CD4-positive, alpha-beta T cell treated with Interleukin-1 beta for 1 hour (primary cell): ENCODE measurements at regions not wholly inside any gene's neighbourhood (a gene's known extent, or its start where the extent isn't known, plus 50 kb on each side); places are given as distances from the start of the nearest gene placed in this dataset.

Experiments
- DNase-seq, 2 donors: peaks; one replicate each; pipeline ENCODE4 v3.0.0-alpha.2; 2020 to 2022

DNA sequence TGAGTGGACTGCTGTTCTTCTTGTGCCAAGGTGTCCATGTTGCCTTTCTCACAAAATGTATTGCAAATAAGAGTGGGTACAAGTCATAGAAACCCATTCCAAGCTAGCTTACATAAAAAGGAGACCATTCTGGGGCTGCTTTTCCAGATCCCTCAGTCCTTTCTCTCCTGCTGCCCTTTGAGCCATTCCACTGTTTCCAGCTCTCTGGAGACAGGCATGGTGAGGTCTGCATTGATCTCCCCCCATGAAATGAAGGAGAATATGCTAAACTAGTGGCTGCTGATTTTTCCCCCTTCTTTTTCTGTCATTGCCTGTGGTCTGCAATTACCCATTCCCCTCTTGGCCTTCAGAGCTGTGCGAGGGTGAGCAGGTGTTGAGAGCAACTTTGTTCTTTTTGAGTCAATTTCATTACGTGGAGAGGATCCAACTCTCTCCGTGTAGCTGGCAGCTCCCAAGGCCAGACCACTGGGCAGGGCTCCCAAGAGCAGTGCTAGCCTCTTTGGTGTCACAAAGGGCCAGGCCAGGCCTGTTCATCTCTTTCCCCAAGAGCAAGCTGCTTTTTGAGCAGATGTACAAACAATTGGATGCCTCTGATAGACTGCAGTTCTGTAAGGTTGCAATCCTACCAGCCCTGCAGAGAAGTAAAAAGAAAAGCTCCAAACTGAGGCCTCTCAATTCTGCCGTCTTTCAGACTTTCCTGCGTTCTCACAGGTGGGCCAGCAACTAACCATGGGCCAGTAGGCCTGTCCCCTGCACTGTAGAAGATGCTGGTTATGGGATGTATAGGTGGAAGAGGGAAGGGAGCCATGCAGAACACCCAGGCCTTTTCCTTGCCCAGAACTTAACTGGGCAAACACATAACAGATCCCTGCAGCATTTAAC lies 96.1 kb upstream of the ARMC2 start:
- DNase-seq: no peak

DNA sequence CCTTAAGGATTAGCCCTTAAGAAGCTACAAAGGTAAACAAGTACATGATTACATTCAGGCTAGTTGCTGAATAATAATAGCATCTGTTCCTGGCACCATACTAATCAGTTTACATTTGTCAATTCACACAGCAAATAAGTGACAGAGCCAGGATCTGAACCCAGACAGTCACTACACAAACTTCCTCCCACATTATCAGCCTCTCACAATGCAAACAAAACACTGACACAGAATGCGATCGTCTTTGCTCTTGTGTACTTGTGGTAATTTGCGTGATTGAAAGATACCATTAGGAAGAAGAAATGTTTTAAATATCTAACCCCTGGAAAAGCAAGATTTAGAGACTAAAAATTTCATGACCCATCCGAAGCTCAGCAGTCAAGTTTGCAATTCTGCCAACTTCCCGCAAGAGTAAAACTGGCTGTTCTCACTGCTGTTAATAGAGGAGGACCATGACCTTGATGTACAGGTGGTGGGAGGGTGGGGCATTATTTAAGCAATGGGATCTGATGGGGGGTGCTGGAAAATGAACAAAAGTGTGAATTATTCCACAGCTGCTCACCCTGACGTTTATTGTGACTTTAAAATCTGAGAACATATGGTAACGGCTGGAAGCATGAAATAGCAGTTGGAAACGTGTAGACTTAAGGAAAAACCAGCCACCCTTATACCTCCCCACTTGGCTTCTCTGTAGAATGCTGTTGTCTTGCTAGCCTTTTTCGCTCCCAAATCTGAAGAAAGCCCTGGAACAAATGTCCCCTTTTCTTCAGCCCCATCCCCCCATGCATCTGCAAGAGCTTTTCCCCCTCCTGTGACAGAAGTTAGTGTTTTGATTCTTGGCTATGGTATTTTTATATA lies 95.3 kb upstream of the ARMC2 start:
- DNase-seq: no peak

DNA sequence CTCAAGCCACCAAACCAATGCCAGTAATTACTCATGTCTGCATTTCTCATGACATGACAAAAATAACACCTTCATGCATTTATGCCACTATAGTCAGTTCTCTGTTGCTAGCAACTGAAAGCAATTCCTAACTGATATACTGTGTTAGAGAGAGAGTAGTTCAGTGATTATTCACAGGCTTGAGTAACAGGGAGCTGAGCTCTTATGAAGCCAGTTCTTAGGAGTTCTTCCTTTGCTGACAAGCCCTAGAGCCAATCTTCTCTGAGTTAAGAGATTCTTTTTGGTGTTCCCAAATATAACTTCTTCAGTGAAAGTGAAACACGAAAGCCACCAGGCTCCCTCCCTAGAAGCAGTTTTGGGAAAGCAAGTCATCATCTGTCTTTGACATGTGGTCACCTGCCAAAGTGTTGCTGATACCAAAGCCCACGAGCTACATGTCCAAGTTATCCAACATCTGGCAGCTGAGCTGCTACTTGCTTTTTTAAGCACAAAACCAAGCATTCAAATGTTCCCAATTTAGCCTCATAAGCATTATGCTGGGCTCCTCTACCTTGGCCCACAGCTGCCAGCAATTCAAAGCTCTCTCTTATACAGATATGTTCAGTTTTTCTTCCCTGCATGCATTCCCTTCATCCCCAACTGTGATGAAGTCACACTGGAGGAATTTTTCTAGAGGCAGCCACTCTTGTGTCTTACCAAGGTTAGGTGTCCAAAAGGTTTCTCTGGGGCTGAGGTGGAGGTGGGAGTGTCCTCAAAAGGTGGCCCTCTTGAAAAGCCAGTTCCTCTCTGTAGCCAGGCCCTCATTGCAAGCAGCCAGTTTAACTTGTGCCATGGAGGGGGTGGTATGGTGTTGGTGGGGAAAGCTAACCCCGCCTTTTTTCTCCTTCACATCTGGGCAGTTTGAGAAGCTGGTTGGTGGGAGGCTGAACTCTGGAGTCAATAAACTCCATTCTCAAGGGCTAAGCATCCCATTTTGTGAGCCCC lies 92.7 kb upstream of the ARMC2 start:
- no peak for DNase-seq

DNA sequence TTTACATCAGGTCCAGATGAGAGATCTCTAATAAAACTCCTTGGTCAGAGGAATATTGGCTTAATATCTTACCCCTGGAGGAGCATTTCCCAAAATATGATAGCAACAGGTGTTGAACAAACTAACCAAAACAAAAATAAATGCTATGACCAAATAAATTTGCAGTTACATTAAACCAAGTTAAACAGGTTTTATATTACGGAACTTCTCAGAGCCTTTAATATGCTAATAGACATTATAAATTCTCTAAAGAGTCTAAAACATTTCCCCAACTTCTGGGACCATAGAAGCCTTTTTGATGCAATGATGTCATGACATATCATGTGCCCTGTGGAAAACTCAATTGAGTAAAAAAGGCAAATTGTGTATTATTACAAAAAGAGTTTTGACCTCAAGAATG lies 90.9 kb upstream of the ARMC2 start:
- DNase-seq: no peak

DNA sequence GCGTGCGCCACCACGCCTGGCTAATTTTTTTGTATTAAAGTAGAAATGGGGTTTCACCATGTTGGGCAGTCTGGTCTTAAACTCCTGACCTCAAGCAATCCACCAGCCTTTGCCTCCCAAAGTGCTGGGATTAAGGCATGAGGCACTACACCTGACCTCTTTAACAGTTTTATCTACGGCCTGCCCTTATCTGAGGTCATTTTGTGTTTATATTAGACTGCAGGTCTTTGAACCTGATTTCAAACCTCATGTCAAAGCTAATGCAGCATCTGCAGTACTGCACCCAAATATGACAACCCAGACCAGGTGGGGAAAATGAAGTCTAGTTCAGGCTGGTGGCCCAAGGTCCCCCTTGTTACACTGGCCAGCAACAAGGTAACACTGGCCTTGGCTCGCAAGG lies 89.3 kb upstream of the ARMC2 start:
- no peak for DNase-seq

DNA sequence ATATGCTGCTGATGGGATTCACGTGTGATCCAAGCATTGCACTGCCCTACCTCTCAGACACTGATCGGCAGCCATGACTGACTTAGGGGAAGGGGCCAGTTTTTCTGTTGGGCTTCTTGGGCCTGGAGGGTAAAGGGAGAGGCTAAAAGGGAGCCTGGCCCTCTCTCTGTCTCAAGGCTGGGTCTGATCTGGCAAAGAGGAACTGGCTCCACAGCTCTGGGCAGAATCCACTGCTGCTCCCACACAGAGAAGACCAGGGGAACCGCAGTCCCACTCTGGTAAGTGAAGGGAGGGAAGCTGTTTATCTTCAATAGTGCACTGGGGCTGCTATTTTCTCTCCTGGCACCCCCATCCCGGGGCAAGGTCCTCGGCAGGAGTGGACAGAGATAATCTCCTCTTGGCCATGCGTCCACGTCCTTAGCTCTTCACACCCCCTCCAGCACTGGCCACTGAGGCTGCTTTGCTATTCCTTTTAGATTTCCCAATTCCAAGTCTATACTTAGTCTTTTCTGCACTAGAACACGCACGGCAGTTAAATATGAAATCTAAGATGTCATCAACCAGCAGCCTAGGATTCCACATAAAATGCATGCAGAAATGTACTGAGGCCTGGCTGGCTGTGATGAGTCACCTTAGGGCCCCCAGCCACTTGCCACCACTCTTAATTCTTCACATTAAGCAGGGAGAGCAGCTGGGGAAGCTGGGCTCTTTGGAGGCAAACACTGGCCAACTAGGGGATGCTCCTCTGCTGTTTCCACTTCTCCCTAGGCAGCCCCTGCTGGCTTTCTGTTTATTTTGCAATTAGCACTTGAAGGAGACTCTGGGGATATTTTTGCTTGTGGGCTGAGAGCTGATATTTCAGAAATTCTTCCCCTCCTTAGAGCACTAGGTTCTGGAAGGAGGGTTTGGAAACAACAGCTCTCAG lies 87.8 kb upstream of the ARMC2 start:
- DNase-seq: no peak

DNA sequence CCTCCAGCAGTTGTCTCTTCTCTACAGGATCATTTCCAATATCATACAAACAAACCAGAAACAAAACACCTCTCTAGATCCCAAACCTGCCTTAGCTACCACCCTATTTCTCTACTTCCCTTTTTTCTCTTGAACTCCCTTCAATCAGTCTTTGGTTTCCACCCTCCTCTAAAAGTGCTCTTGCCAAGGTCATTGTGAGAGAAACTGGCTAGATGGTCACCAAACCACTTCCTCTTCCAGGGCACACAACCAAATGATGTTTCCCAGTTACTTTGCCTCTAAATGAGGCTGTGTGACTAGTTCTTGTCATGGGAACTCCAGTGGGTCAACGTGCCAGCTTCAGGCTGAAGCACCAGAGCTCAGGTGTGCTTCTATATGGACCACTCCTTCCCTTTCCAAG lies 85.8 kb upstream of the ARMC2 start:
- no peak for DNase-seq

DNA sequence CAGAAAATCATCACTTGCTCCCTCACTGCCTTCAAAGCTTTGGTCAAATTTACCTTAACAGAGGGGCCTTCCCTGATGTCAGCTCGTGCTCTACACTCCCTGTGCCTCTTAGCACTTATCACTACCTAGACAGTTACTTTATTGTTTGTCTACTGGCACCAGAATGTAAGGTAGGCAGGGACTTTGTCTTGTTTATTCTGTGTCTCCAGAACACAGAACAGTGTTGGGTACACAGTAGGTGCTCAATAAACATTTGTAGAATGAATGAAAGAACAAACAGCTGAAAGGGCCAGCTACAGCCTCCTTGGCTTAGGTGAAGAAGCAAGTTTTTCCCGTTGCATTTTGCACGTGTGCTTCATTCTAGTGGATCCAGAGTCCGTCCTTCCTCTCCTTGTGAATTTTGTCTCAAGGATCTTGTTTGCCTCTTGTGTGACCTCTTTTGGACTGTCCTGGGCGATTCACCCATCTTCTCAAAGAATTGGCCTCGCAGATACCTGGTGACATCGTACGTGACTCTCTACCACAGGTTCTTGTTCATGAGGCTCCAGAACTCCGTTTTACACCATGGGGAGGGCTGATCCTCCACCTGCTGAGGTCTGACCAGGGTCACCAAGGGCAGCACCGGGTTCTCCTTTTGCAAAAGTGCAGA lies 84.2 kb upstream of the ARMC2 start:
- no peak for DNase-seq

DNA sequence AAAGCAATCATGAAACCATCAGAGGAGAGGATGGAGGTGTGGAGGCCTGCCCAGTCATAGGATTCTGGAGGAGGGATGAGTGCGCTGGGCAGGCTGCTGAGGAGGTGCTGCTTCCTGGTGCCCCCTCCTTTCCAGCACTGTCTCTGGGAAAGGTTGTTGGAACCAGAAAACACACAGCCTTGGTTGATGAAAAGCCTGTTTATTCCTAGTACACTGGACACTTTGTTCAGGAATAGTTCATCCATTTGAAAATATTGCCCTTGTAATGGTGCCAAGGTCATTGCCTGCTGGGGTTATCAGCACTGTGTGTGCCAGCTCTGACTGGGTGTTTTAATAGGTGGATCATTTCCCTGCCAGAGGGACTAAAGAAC lies 83.7 kb upstream of the ARMC2 start:
- DNase-seq: no peak

DNA sequence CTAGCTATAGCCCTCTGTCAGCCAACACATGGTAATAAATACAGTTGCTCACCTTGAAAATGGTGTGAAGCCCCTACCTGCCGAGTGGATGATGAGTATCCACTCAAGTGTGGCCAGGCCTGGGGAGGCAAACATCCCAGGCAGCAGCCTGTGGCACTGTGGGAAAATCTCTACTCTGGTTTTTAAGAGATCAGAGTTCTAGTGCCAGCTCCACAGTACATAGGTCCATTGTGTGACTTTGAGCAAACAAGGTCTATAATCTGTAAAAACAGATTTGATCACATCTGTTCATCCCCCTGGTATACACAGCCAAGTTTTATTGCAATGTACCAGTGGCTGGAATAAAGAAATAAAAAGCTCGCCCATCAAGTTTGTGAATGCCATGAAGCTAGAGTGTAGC lies 82.7 kb upstream of the ARMC2 start:
- no peak for DNase-seq

DNA sequence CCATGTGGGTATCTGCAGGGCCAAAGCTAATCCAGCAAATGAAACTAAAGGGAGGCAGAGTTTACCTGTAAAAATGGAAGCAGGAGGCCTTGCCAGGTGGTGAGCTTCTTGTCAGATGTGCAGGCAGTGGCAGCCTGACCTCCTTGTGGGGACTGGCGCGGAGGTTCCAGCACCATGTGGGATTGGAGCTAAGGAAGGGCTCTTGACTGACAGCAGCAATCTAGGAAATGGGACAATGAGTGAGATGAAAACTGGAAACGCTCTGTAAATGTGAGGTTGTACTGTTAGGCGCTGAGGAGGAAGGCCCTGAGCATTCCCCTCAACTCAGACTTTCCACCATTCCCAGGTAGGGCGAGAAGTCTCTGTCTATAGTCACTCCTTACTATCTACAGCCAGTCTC lies 81.8 kb upstream of the ARMC2 start:
- DNase-seq: no peak

DNA sequence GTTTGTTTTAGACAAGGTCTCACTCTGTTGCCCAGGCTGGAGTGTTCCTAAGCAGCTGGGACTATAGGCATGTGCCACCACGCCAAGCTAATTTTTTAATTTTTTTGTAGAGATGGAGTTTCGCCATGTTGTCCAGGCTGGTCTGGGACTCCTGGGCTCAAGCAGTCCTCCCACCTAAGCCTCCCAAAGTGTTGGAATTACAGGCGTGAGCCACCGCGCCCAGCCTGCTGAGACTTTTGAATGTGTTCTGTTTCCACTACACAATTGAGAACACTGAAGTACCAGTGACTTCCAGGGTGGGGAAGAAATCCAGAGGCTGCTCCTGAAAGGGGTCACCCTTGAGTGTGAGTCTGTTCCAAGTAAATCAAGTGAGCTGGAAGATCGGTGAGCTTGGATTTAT lies 81.3 kb upstream of the ARMC2 start:
- no peak for DNase-seq

DNA sequence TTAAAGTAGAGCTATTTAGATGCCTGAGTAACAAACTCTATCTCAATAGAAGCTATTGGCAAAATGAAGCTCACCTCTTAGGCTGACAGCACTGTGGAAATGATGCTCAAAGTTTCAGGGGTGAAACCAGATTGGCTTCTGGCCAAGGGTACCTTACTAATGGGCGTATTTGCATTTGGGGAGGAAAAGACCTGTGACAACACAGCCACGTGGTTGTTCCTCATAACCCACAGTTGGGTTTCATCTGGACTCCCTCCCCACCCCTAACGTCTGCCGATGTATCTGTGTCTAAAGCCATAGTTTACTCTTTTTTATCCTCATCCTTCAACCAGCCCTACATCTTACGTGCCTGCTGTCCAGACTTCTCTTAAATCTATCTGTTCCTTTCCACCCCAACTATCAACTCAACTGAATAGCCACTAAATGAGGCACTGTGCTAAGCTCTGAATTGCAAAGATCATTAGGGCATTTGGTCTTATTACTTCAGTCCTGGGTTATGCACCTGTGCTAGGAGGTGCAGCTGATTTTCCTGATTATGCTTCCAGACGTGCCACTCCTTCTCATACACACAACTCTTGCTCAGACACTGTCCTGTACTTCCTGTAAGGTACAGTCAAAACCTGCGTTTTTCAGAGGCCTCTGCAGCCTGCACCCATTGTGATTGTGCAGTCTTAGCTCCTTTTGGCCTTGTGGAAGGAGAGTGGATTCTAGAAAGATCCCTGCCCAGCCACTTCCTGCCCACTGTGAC lies 80.6 kb upstream of the ARMC2 start:
- no peak for DNase-seq

DNA sequence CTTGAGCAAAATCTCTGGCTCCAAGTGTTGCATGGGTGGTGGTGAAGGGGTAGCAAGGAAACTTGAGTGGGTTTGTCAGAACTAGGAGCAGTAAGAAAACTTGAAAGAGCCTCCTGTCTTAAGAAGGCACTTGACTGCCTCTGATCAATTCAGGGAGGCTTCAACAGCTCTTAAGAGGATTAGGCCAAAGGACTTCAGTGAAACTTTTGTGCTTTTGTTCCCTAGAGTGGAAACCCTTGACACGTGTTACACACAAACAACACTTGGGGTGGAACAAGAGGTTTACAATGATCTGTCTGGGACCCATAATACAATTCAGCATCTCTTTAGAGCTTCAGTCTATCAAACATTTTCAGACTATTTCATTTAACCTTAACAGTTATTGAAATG lies 80.1 kb upstream of the ARMC2 start:
- no peak for DNase-seq

DNA sequence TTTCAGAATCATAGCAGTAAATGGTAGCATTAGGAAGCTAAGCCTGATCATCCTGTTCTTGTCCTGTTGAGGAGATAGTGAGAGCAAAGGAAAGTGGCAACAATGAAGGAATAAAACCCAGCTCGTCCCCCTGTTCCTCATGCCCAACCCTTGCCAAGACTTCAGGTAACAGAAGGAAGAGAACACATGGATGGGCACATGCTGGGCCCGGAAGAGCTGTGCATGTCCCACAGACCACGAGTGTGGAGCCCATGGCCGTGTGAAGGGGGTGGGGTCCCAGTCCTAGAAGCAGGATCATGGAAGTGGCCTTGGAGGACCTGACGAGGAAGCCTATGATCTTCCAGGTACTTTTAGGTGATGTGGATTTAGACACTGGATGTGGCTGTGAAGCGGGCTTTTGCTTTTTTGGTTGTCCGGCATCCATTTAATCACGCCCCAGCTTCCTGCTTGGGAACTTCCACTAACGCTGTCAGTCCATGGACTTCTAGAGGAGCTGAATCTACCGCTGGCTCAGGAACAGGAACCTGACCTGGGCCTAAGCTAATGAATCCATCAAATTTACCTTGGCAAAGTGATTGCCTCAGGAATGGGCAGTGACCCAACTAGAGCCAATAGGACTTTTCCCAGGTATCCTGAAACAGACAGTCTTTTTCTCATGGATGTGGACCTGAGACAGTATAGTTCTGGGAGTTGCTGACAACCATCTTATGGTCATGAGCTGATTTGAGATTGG lies 79.3 kb upstream of the ARMC2 start:
- DNase-seq: no peak

DNA sequence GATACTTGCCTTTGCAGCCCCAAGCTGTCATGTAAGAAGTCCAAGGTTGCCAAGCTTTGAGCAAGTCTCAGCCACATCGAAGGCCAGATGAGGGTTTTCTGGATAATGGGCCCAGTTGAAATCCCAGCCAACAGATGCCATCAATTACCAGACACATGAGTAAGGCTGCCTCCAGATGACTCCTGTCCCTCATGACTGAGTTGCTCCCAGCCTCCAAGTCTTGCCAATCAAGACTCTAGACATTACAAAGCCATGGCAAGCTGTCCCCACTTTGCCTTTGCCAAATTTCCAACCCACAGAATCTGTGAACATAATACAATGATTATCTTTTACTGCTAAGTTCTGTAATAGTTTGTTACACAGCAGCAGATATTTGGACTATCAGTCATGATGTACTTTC lies 76.8 kb upstream of the ARMC2 start:
- no peak for DNase-seq

DNA sequence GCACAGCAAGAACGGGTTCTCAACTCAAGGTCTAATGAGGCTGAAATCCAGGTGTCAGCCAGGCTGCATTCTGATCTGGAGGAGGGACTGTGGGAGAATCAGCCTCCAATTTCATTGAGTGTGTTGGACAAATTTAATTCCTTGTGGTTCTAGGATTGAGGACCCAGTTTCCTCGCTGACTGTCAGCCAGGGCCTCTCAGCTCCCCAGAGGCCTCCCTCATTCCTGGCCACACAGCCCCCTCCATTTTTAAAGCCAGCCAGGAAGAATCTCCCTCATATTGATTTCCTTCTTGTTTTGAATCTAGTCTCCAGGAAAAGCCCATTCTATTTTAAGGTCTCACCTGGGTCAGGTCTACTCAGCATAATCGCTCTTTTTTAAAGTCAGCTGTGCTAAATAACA lies 73.7 kb upstream of the ARMC2 start:
- DNase-seq: no peak

DNA sequence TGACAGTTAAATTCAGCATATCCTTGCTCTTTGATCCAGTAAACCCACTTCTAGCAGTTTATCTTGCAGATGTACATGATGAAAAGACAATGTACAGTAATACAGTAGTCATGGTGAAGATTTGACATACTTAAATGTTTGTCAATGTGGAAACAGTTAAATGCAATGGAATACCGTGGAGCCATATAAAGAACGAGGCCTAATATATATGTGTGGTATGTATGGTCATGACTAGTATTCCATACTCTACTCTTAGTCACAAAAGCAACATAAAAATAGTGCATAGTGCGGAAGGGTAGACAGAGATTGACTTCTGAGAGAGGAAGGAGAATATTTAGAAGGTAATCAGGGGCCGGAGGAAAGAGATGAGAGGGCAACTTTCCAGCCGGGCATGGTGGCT lies 70.7 kb upstream of the ARMC2 start:
- no peak for DNase-seq

DNA sequence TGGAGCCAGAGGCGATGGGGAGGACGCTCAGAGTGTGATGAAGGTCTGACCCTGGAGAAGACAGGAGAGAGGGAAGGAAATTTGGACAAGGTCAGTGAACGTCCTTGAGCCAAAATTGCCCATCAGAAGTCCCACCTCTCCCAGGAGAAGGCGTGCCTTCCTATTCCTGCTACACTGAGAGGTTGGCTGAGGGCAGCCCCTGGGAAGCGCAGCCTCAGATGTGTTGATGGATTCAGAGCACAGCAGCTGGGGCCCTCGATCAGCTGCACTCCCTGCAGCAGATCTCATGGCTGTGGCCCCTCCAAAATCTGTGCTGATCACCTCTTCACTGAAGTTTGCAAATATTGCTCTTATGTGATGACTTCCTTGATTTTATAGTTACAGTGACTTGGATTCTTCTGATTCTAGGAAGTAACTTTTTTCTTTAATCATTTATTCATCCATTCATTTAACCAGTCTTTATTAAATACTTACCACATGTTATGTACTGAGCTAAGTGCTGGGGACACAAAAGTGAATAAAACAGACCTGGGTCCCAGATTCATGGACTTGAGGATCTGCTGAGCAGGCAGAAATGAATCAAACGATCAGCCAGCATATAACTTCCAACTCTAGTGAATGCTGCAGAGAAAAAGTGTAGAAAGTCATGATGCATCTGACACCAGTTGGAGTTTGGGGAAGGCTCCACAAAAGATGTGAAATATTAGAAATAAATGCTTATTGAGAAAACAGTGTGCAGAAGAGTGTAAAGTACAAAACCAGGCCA lies 69.6 kb upstream of the ARMC2 start:
- no peak for DNase-seq
